ENCODE measurements at regions not wholly inside any gene's neighbourhood (a gene's known extent, or its start where the extent isn't known, plus 50 kb on each side); places are given as distances from the start of the nearest gene placed in this dataset.

DNA sequence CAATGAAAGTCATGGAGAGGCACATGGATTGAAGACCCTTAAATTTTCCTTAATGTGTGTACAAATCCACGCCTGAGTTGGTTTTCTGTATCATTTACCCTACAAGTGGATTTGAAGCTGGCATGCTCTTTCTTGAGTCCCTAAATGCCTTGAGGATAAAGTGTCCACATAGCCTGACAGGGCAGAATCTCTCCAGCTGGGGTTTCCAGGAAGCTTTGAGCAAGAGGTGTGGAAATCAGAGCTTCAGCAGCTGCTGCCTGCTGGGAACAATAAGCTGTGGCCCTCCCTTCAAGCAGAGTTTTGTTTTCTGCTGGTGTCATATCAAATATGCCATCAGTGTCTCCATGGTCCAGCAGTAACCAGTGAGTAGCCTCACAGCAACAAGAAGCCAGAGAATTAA, 120.3 kb upstream of the SERTM1 start:
- DNase-seq, result no peak

DNA sequence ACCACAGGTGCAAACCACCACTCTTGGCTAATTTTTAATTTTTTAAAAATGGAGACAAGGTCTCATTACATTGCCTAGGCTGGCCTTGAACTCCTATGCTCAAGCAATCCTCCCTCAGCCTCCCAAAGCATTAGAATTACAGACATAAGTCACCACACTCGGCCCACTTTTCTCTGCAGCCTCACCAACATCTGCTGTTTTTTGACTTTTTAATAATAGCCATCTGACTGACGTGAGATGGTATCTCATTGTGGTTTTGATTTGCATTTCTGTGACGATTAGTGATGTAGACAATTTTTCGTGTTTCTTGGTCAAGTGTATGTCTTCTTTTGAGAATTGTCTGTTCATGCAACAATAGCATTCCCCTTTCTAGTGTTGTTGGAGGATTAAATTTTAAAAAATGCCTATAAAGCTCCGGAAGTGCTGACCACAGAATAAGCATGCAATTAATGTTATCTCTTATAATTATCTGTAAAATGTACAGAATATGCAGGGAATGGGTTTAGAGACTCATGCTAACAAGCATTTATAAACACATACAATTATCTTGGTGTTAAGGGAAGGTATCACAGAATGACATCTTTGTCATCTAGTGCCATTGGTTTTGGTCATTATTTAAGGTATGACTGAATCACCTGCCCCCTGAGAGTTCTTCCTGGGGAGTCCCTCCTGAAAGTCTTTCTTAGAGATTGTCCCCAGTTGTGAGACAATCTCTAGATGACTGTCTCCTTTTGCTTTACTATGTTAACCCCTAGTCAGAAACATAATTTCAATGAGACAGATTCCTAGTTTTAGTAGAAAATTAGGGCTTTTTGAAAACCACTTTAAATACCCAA, 118.5 kb upstream of the SERTM1 start:
- no peak for DNase-seq

DNA sequence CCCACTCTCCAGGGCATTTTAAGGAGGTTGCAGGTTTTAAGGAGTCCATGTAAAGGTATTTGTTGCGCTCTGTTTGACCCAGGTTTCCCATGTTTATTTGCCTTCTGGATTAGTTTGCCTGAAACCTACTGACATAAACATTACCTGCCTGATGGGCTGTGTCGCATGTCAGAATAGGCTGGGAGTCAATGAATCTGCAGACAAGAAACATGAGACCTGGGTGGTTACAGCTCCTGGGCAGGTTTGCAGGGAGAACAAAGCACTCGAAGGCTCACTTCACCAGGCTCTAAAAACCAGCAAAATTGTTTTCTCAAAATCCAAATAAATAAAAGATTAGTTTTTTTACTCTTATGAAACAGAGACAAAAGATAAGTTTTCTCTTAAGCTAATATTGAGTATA, 114.4 kb upstream of the SERTM1 start:
- no peak for DNase-seq

DNA sequence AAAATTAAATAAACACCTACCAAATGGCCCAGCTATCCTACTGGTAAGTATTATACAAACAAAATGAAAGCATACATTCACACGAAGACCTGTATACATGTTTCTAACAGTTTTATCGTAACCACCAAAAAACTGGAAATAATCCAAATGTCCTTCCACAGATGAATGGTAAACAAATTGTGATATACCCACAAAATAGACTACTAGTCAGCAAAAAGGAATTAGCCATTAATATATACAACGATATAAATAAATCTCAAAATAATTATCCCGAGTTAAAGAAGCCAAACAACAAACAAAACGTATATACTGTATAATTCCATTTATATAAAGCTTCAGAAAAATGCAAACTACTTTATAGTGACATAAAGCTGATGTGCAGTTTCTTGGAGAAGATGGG, 106.3 kb upstream of the SERTM1 start:
- DNase-seq, result no peak

DNA sequence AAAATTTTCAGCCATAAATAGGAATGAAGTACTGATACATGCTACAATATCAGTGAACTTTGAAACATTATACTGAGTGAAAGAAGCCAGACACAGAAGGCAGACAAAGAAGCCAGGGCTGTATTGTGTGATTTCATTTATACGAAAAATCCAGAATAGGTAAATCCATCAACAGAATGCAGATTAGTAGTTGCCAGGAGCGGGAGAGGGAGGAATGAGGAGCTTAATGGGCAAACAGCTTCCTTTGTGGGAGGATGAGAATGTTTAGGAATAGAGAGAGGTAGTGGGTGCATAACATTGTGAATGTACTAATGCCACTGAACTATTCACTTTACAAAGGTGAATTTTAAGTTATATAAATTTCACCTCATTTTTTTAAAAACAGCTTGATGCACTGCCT, 103.3 kb upstream of the SERTM1 start:
- no peak for DNase-seq

DNA sequence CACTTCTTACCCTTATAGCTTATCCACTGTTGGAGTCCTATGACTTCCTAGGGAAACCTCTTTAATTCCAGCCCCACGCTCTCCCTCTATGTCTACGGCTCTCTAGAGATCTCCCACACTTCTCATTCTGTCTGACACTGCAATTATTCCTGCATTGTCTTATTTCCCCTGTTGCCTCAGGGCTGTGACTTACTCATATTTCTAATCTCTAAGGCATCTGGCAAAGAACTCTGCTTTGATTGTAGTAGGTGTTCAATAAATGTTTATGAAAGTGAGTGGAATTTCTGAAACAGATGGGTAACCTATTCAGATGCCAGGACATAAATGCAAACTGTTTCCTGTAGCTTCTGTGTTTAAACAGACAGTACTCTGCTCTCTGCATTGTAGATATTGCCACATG, 102.4 kb upstream of the SERTM1 start:
- no peak for DNase-seq

DNA sequence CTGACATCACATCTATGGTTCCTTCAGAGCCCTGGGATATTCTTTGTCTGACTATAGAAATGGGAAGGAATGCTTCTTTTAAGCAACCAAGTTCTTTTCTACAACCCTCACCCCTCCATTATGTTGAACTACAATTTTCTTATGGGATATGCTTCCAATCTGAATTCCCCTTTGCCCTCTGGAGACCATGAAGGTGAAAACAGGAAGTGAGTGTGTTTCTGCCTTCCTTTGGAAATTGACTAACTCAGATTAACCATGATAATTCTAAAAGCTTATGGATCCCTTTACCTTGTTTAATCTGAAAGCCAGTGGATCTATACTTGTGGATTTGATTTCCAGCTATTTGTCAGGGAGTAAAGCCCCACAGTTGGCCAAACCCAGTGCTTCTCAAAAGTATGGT, 90.8 kb upstream of the SERTM1 start:
- no peak for DNase-seq

DNA sequence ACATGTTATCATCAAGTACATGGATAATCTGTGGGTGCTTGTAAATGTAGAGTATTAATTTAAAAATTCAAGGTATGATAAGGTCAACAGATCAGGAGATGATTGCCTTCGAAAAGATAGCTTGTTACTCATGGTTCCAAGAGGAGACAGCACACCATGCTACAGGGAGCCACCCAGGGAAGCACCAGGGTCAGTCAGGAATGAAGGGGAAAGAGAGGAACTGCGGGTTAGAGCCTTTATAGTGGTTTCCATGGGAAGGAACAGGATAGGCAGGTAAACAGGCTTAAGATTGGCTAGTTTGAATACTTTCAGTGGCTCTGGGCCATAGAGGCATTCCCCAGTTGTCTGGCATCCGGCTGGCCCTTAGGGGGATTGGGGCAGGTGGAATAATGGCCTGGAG, 74.2 kb upstream of the SERTM1 start:
- no peak for DNase-seq

DNA sequence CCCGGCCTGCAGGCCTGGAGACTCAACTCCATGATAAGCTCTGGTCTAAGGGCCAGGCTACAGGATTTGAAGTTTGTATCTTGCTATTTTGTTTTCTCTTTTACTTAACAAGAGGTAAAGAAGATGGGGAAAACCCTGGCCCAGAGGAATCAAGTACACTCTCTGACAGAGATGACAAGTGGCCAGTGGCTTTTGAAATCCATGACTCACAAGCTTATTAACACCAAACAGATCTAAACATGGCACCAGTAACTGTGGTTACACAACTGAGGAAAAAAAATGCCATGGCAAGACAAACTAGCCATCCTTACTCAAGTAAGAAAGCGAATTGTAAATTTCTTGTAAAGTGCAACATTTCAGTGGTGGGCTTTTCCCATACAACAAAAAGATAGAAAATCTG, 72.6 kb upstream of the SERTM1 start:
- DNase-seq, result no peak

DNA sequence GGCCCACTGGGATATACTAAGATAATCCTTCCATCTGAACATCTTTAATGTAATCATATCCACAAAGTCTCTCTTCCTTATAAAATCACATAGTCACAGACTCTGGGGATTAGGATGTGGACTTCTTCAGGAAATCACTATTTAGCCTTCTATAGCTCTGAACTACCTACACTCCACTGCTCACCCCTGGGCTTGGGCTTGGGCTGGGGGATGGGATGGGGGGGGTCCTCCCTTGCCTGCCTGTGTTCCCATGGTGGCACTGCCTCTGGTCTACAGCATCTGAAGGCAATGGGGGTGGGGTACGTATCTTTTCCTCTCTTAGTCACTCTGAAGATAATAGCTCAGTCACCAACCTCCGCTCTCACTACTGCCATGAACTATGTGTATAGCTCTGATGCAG, 67.8 kb upstream of the SERTM1 start:
- DNase-seq, result no peak

DNA sequence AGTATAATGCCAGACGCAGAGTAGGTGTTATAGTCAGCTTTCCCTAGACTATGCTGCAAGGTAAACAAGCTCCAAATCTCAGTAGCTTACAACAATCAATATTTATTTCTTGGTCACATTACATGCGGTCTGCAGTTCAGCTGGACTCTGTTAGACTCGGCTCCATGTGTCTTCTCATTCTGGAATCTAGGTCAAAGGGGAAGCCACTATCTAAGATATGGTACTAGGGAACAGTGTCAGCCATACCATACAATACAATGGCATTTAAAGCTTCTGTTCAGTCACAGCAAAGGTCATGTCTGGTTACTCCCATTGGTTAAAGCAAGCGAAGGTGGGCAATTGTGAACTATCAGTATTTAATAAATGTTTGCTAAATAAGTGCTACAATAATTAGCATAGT, 65.3 kb upstream of the SERTM1 start:
- DNase-seq, result no peak

DNA sequence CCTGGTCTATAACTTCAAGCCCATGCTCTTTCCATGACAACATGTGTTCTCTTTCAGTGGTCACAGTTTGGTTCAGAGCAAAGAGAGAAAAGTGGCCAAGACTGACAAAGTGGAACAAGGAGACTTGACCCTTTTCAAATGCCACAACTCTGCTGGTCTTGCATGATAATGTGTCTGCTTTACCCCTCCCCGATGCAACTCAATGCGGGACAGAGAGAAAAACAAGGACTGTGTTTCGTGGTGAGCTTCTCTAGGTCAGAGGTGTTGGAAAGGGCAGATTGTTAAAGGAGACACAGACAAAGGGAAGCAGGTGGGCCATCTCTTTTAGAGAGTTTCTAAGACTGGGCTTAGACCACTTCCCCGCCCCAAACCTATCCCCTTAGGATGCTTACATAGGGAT, 61.6 kb upstream of the SERTM1 start:
- no peak for DNase-seq

DNA sequence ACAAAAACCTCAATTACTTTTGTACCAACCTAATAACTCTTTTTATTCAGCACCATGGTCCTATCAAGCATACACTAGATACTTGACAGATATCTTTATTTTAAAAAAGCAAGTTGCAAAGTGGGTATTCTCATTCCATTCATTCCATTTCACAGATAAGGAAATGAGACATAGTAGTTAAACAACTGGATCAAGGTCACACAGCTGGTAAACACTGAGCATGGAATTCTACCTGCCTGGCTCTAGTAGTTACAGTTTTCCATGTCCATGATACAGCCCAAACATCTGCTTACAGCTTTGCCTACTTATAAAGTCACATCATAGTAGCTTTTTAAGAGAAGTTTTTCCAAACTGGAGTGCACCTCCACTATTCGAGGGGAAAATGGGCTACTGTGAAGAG, 57.1 kb upstream of the SERTM1 start:
- no peak for DNase-seq

DNA sequence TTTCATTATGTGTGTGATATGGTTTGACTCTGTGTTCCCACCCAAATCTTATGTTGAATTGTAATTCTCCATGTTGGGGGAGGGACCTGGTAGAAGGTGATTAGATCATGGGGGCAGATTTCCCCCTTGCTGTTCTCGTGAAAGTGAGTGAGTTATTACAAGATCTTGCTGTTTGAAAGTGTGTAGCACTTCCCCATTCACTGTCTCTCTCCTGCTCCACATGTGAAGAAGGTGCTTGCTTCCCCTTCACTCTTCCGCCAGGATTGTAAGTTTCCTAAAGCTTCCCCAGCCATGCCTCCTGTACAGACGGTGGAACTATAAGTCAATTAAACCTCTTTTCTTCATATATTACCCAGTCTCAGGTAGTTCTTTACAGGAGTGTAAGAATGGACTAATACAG, 54.3 kb upstream of the SERTM1 start:
- no peak for DNase-seq
